GM10248 (cell line): ENCODE measurements at regions not wholly inside any gene's neighbourhood (a gene's known extent, or its start where the extent isn't known, plus 50 kb on each side); places are given as distances from the start of the nearest gene placed in this dataset.

Experiments used
- CTCF ChIA-PET: fragments of 300-600 bp; sonication (Branson Sonifier 250); formaldehyde crosslinking; extraction: SDS; loops from one replicate; lab custom pipeline; 2021; ENCODE audit warnings: antibody characterized with exemption; lab: Yijun Ruan, JAX
- POLR2A ChIA-PET: fragments of 350-650 bp; sonication (Branson Sonifier 250); formaldehyde crosslinking; extraction: SDS; loops from one replicate; lab custom pipeline; 2020; ENCODE audit warnings: antibody characterized with exemption; lab: Yijun Ruan, JAX
- DNase-seq: peaks from one replicate; pipeline ENCODE4 v3.0.0; 2012; ENCODE audit errors: extremely low spot score
- TF ChIP-seq, protein P1 (sequence below): IDR thresholded peaks from 2 replicates; pipeline ENCODE4 v1.5.1; 2012; ENCODE audit warnings: mild to moderate bottlenecking, low read depth; ENCODE audit errors: extremely low read depth, missing control alignments, control extremely low read depth

DNA sequence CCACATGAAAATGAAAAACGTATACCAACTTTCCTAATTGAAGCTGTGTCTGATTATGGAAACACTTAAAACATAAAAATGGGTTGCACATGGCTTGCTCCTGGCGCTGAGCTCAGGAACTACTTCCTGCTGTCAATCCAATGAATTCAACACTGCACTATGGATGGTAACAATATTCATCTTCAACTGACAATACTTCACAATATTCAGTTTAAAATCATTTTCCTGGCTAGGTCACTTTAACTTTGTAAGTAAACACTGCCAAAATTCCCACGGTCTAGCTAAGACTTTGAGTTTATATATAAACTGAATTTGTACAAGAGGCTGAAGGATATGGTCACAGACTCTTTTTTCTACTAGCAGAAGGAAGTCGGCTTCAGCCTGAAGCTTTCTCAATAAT, 556.9 kb downstream of the TNS3 start:
- TF ChIP-seq, protein P1, sequence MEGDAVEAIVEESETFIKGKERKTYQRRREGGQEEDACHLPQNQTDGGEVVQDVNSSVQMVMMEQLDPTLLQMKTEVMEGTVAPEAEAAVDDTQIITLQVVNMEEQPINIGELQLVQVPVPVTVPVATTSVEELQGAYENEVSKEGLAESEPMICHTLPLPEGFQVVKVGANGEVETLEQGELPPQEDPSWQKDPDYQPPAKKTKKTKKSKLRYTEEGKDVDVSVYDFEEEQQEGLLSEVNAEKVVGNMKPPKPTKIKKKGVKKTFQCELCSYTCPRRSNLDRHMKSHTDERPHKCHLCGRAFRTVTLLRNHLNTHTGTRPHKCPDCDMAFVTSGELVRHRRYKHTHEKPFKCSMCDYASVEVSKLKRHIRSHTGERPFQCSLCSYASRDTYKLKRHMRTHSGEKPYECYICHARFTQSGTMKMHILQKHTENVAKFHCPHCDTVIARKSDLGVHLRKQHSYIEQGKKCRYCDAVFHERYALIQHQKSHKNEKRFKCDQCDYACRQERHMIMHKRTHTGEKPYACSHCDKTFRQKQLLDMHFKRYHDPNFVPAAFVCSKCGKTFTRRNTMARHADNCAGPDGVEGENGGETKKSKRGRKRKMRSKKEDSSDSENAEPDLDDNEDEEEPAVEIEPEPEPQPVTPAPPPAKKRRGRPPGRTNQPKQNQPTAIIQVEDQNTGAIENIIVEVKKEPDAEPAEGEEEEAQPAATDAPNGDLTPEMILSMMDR: no peak
- POLR2A ChIA-PET: no interaction called here
- DNase-seq: no peak
- CTCF ChIA-PET: interaction anchor here (1.2 kb wide), 1 partner anchor 25 kb away, joined by 3 read pairs; no protein-coding TSS in a partner anchor

DNA sequence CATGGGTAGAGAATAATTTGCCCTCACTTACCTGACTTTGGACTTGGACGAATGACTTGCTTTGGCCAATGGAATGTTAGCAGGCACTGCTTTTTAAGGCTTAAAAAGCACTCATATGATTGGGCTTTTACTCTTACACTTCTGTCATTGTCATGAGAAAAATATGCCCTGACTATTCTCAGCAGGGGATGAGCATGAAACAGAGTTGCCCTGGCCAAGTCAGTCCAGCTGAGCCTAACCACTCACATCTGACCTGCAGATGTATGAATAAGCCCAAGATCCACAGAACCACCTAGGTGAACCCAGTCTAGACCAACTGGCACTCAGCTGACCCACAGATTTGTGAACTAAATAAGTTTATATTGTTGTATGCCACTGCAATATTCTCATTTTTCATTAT, 573.5 kb downstream of the TNS3 start:
- ChIA-PET CTCF (no interaction called here), POLR2A (no interaction called here)
- TF ChIP-seq, protein P1: no peak
- no peak for DNase-seq

DNA sequence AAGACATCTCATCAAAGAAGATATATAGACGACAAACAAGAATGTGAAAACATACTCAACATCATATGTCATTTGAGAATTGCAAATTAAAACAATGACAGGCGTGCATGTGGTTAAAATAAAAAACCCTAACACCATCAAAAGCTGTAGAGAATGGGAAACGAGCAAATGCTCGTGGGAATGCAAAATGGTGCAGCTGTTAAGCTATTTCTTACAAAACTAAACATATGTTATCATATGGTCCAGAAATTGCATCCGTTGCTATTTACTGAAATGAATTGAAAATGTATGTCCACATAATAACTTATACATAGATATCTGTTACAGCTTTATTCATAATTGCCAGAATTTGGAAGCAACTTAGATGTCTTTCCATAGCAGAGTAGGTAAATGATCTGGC, 574.4 kb downstream of the TNS3 start:
- DNase-seq: no peak
- TF ChIP-seq, protein P1: no peak
- CTCF ChIA-PET: no interaction called here
- POLR2A ChIA-PET: no interaction called here

DNA sequence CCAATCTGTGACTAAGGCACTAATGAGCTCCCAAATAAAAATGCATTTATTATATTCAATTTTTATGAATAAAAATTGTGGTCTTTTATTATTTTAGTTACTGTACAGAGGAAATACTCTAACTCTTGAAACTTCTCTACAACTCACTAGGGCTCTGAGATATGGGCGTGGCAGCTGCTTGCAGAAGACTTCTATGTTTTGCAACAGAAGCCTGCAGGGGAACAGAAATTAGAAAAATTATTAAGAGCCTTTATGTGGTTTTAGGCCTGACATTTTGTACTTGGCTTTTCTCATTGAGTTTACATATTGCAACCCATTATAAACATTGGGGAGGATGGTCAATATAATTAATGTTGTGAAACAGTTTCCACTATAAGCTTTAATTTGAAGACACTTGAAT, 581.4 kb downstream of the TNS3 start:
- ChIA-PET CTCF (no interaction called here), POLR2A (no interaction called here)
- DNase-seq: no peak
- TF ChIP-seq, protein P1: no peak

DNA sequence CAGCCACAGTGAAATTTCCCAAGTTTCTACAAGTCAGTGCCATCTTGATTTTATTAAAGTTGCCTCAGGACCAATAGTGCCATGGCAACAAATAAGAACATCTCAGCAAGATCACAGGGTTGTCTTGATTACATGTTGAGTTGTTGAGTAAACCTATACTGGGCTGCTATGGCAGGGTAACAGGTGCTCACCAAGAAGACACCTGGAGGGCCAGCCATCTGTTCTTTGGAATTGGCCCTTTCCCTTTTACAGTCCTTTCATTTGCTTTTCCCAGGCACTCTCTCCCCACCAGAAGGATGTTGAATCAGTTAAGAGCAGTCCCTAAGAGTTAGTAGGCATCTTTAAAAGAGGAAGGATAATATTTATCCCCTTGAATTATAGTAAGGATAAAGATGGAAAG, 582.0 kb downstream of the TNS3 start:
- CTCF ChIA-PET: no interaction called here

DNA sequence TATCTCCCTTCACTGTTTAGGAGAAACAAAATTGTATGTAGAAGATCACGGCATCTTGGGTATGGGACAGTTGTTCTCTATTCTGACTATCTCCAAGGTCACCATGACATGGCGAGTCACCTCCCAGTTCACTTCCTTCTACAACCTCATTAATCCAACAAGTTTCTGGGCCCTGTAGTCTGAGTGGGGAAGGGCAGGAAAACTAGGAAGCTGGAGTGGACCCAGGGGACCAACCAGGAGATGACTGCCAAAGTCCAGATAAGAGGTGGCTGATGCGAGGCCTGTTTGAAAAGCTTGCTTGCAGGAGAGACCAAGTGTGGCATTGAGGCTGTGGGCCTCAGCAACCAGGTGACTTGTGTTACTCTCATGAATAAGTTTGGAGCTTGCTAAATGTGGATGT, 584.9 kb downstream of the TNS3 start:
- CTCF ChIA-PET: no interaction called here
- POLR2A ChIA-PET: no interaction called here
- DNase-seq: no peak
- TF ChIP-seq, protein P1: no peak

More for the DNA sequence above, 582.0 kb downstream of the TNS3 start:
- POLR2A ChIA-PET: no interaction called here
- DNase-seq: no peak
- TF ChIP-seq, protein P1: no peak

DNA sequence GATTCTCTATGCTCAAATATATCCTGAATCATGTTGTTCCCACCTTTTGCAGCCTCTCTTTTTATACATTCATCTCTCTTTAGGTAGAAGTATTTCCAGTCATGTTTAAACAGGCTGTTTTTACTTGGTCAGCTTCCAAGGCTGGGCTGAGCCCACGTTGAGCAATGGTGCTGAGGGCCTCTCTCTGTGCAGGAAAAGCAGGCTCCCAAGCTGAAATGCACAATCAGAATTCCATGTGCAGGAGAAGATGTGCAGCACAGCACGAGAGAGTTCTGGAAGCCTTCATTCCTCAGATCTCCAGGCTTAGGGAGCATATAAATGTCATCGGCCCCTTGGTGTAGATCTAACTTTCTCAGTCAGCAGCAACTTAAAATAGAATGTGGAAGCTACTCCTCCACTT, 588.5 kb downstream of the TNS3 start:
- TF ChIP-seq, protein P1: no peak
- ChIA-PET CTCF (interaction anchor here (2.2 kb wide), 1 partner anchor 20 kb away, joined by 7 read pairs; no protein-coding TSS in a partner anchor), POLR2A (no interaction called here)
- no peak for DNase-seq
